Mesenchymal stem cell (in vitro differentiated cells and primary cell): ENCODE measurements at regions not wholly inside any gene's neighbourhood (a gene's known extent, or its start where the extent isn't known, plus 50 kb on each side); places are given as distances from the start of the nearest gene placed in this dataset.
A peak's percentile ranks its signal among the peaks of the same experiment; 100 is the strongest.

ENCODE experiments used
- DNase-seq: peaks from one replicate; pipeline ENCODE4 v3.0.0-alpha.2; 2013
- H2AFZ ChIP-seq: one replicate; pipeline ENCODE4 v1.6.1; 2013; ENCODE audit warnings: low read depth, mild to moderate bottlenecking, control low read depth, inconsistent platforms, low read length, moderate library complexity
- H2AK5ac ChIP-seq: 2 replicates; pipeline ENCODE4 v1.6.1; 2013; ENCODE audit warnings: low read length, moderate library complexity, mild to moderate bottlenecking, inconsistent platforms; ENCODE audit not compliant: severe bottlenecking
- H2BK120ac ChIP-seq: one replicate; pipeline ENCODE4 v1.6.1; 2013; ENCODE audit warnings: low read depth, mild to moderate bottlenecking, inconsistent platforms, low read length, moderate library complexity
- H2BK12ac ChIP-seq, 2 experiments: one replicate each; pipeline ENCODE4 v1.6.1; 2013; ENCODE audit warnings: inconsistent platforms in 2 of 2, low read length in 2 of 2, mild to moderate bottlenecking in 2 of 2, moderate library complexity in 2 of 2, control low read depth in 1 of 2
- H2BK15ac ChIP-seq: one replicate; pipeline ENCODE4 v1.6.1; 2013; ENCODE audit warnings: mild to moderate bottlenecking, low read depth, inconsistent platforms; ENCODE audit not compliant: poor library complexity, severe bottlenecking
- H2BK5ac ChIP-seq: 2 replicates; pipeline ENCODE4 v1.6.1; 2013; ENCODE audit warnings: low read depth, mild to moderate bottlenecking, low read length, control low read depth, inconsistent platforms; ENCODE audit not compliant: poor library complexity, severe bottlenecking
- H3K14ac ChIP-seq, 2 experiments: one replicate each; pipeline ENCODE4 v1.6.1; 2013; ENCODE audit warnings: inconsistent platforms in 2 of 2, low read length in 2 of 2, control low read depth in 1 of 2, mild to moderate bottlenecking in 1 of 2, moderate library complexity in 1 of 2
- H3K18ac ChIP-seq, 2 experiments: one replicate each; pipeline ENCODE4 v1.6.1; 2013; ENCODE audit warnings: inconsistent platforms in 2 of 2, low read length in 2 of 2, control low read depth in 1 of 2, low read depth in 1 of 2, mild to moderate bottlenecking in 1 of 2
- H3K23ac ChIP-seq, 2 experiments: one replicate each; pipeline ENCODE4 v1.6.1; 2013; ENCODE audit warnings: inconsistent platforms in 2 of 2, low read length in 2 of 2, mild to moderate bottlenecking in 2 of 2, moderate library complexity in 2 of 2, control low read depth in 1 of 2
- H3K27ac ChIP-seq: 2 replicates; pipeline ENCODE4 v1.5.1; 2013; ENCODE audit warnings: mild to moderate bottlenecking, moderate library complexity, low read length, control low read depth, inconsistent platforms; ENCODE audit not compliant: poor library complexity, severe bottlenecking
- H3K27me3 ChIP-seq, 2 experiments: 2 replicates each; pipeline versions ENCODE4 v1.6.1 to v1.7.0; 2013; ENCODE audit warnings: low read length in 2 of 2, mild to moderate bottlenecking in 2 of 2, moderate library complexity in 2 of 2, control low read depth in 1 of 2, inconsistent platforms in 1 of 2; ENCODE audit not compliant: control insufficient read depth in 1 of 2, insufficient read depth in 1 of 2
- H3K36me3 ChIP-seq, 2 experiments: 2 replicates each; pipeline versions ENCODE4 v1.6.1 to v1.7.0; 2013; ENCODE audit warnings: low read length in 2 of 2, control low read depth in 1 of 2, inconsistent platforms in 1 of 2, low read depth in 1 of 2, mild to moderate bottlenecking in 1 of 2; ENCODE audit not compliant: insufficient read depth in 2 of 2, control insufficient read depth in 1 of 2
- H3K4ac ChIP-seq, 2 experiments: one replicate each; pipeline ENCODE4 v1.6.1; 2013; ENCODE audit warnings: inconsistent platforms in 2 of 2, low read length in 2 of 2, mild to moderate bottlenecking in 2 of 2, moderate library complexity in 2 of 2, control low read depth in 1 of 2, low read depth in 1 of 2
- H3K4me1 ChIP-seq: 2 replicates; pipeline ENCODE4 v1.6.1; 2013; ENCODE audit warnings: low read depth, low read length, control low read depth; ENCODE audit not compliant: control insufficient read depth, insufficient read depth
- H3K4me2 ChIP-seq: 2 replicates; pipeline ENCODE4 v1.6.1; 2013; ENCODE audit warnings: low read length, mild to moderate bottlenecking, inconsistent platforms; ENCODE audit not compliant: poor library complexity, severe bottlenecking
- H3K4me3 ChIP-seq, 2 experiments: 2 replicates each; pipeline versions ENCODE4 v1.5.1 to v1.7.0; 2013; ENCODE audit warnings: low read length in 2 of 2, mild to moderate bottlenecking in 2 of 2, control low read depth in 1 of 2, low read depth in 1 of 2; ENCODE audit not compliant: insufficient read depth in 1 of 2
- H3K79me1 ChIP-seq: replicated peaks from 2 replicates; pipeline ENCODE4 v1.6.1; 2013; ENCODE audit warnings: mild to moderate bottlenecking, control low read depth, low read length, inconsistent platforms; ENCODE audit not compliant: poor library complexity, severe bottlenecking
- H3K9ac ChIP-seq: 2 replicates; pipeline ENCODE4 v1.7.0; 2013; ENCODE audit warnings: mild to moderate bottlenecking, low read length, moderate library complexity
- H3K9me3 ChIP-seq: 2 replicates; pipeline ENCODE4 v1.7.0; 2013; ENCODE audit warnings: mild to moderate bottlenecking, low read length; ENCODE audit not compliant: control insufficient read depth
- H4K8ac ChIP-seq: one replicate; pipeline ENCODE4 v1.6.1; 2013; ENCODE audit warnings: inconsistent platforms, mild to moderate bottlenecking, low read length, moderate library complexity
- H4K91ac ChIP-seq: one replicate; pipeline ENCODE4 v1.6.1; 2013; ENCODE audit warnings: mild to moderate bottlenecking, low read length, inconsistent platforms
- WGBS: methylation state at CpG from one replicate; pipeline ENCODE4 v1.1.7; 2013; ENCODE audit warnings: mixed read lengths; 5-methylcytosine and 5-hydroxymethylcytosine counted together

DNA sequence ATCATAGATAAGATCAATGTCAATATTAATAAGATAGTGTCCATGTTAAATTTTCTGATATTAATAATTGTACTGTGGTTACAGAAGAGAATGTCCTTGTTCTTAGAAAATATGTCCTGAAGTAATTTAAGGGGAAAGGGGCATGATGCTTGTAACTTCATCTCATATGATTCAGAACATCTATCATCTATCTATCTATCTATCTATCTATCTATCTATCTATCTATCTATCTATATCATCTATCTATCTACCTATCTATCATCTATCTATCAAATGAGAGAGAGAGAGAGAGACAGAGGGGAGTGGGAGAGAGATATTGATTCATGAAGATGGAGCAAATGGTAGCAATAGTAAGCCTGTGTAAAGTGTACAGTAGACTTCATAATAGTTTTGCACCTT is 124.8 kb upstream of the FAT1 start:
- Histone ChIP-seq H3K4me2 (no peak overlapping the region), H2AK5ac (no peak overlapping the region), H3K27ac (no peak overlapping the region), H3K14ac (no peak overlapping the region), H4K91ac (no peak overlapping the region), H2AFZ (no peak overlapping the region), H3K79me1 (no peaks in the 10 kb centered on the region), H3K4ac (no peak overlapping the region), H3K9me3 (peaks cover 13% of the 10 kb centered on the region), H4K8ac (no peak overlapping the region), H3K36me3 (no peaks in the 10 kb centered on the region), H2BK5ac (no peak overlapping the region), H3K18ac (no peak overlapping the region), H3K4me3 (no peak overlapping the region), H3K9ac (no peak overlapping the region), H2BK15ac (no peak overlapping the region), H2BK12ac (no peak overlapping the region), H3K4me1 (peaks cover 4% of the 10 kb centered on the region), H3K23ac (no peak overlapping the region), H2BK120ac (no peak overlapping the region), H3K27me3 (no peaks in the 10 kb centered on the region)
- no peak for DNase-seq

GRCh38 chr4:186851291-186852072 is 127.8 kb upstream of the FAT1 start:
- no peak overlapping the region for H3K14ac ChIP-seq
- no peak overlapping the region for H3K4ac ChIP-seq
- WGBS = 90% methylated on average over 1 of the region's 2 CpGs
- no peaks in the 10 kb centered on the region for H3K79me1 ChIP-seq
- no peak overlapping the region for H4K8ac ChIP-seq
- H3K18ac ChIP-seq = no peak overlapping the region
- H3K4me1 ChIP-seq = no peaks in the 10 kb centered on the region
- H3K9me3 ChIP-seq = peaks cover 13% of the 10 kb centered on the region
- no peak overlapping the region for H3K27ac ChIP-seq
- no peak overlapping the region for H2AFZ ChIP-seq
- no peak overlapping the region for H2BK5ac ChIP-seq
- peak overlapping the region; percentile 20 for H2AK5ac ChIP-seq
- H3K23ac ChIP-seq = no peak overlapping the region
- H2BK15ac ChIP-seq = no peak overlapping the region
- H2BK12ac ChIP-seq = no peak overlapping the region
- H2BK120ac ChIP-seq = no peak overlapping the region
- H3K27me3 ChIP-seq = no peaks in the 10 kb centered on the region
- H3K36me3 ChIP-seq = no peaks in the 10 kb centered on the region
- no peak overlapping the region for H3K9ac ChIP-seq
- no peak overlapping the region for H3K4me2 ChIP-seq
- H3K4me3 ChIP-seq = no peak overlapping the region
- no peak for DNase-seq
- no peak overlapping the region for H4K91ac ChIP-seq

GRCh38 chr4:186852073-186852420 is 128.4 kb upstream of the FAT1 start:
- Histone ChIP-seq H3K4me2 (no peak overlapping the region), H4K91ac (no peak overlapping the region), H3K23ac (no peak overlapping the region), H3K4me3 (no peak overlapping the region), H2AFZ (no peak overlapping the region), H3K9ac (no peak overlapping the region), H4K8ac (no peak overlapping the region), H3K27me3 (no peaks in the 10 kb centered on the region), H3K4me1 (no peaks in the 10 kb centered on the region), H3K9me3 (peaks cover 13% of the 10 kb centered on the region), H2BK12ac (no peak overlapping the region), H2BK15ac (no peak overlapping the region), H2BK120ac (no peak overlapping the region), H3K18ac (no peak overlapping the region), H3K27ac (no peak overlapping the region), H2BK5ac (no peak overlapping the region), H3K36me3 (no peaks in the 10 kb centered on the region), H3K14ac (no peak overlapping the region), H3K79me1 (no peaks in the 10 kb centered on the region), H3K4ac (no peak overlapping the region), H2AK5ac (no peak overlapping the region)
- no CpG with 5 or more reads among the region's 2 CpGs for WGBS
- DNase-seq = no peak

DNA sequence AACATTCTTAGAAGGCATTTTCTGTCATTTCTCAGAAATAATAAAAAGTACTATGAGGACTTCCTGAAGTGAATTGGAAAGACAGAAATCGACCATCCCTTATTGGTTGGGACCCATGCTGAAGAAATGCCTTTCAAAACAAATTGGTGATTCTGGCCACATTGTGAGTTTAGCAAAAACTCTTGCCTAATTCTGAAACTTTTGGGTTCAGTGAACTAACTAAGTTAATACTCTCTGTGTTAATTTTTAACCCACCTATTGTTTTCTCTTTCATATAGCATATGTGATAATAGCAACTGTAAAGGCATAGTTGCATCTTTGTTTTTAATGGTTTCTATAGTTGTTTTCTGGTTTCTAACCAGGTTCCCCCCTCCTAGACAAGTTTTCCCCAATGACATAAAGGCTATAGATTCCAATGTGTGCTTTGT is 129.3 kb upstream of the FAT1 start:
- H3K27me3 ChIP-seq = no peaks in the 10 kb centered on the region
- no peak overlapping the region for H3K27ac ChIP-seq
- no peak overlapping the region for H2AK5ac ChIP-seq
- no peak overlapping the region for H4K91ac ChIP-seq
- no peak overlapping the region for H2BK12ac ChIP-seq
- no peak overlapping the region for H2BK5ac ChIP-seq
- WGBS = 89% methylated on average over 1 of the region's 1 CpG
- no peaks in the 10 kb centered on the region for H3K4me1 ChIP-seq
- no peak overlapping the region for H3K18ac ChIP-seq
- H2BK120ac ChIP-seq = no peak overlapping the region
- no peak for DNase-seq
- no peak overlapping the region for H3K4me2 ChIP-seq
- no peaks in the 10 kb centered on the region for H3K79me1 ChIP-seq
- no peak overlapping the region for H2AFZ ChIP-seq
- H3K9ac ChIP-seq = no peak overlapping the region
- no peak overlapping the region for H3K4me3 ChIP-seq
- no peaks in the 10 kb centered on the region for H3K36me3 ChIP-seq
- no peak overlapping the region for H3K4ac ChIP-seq
- H3K23ac ChIP-seq = no peak overlapping the region
- H4K8ac ChIP-seq = no peak overlapping the region
- H3K14ac ChIP-seq = no peak overlapping the region
- H3K9me3 ChIP-seq = peaks cover 13% of the 10 kb centered on the region
- no peak overlapping the region for H2BK15ac ChIP-seq
